ENCODE measurements at regions not wholly inside any gene's neighbourhood (a gene's known extent, or its start where the extent isn't known, plus 50 kb on each side); places are given as distances from the start of the nearest gene placed in this dataset.

GRCh38 chr12:93256256-93256969 lies 121.3 kb upstream of the NUDT4 start:
- TF ChIP-seq CTCF (conservative IDR thresholded peaks at IDR 0.05 in 1 of 2, IDR thresholded peaks at IDR 0.05 in 1 of 2; ENCODE audit: low read depth in 1 of 2, low read length in 2 of 2), result no peak
- no peak for TF ChIP-seq EZH2 (IDR thresholded peaks at IDR 0.05; ENCODE audit: low read length, missing control alignments)
